ENCODE measurements at regions not wholly inside any gene's neighbourhood (a gene's known extent, or its start where the extent isn't known, plus 50 kb on each side); places are given as distances from the start of the nearest gene placed in this dataset.

DNA sequence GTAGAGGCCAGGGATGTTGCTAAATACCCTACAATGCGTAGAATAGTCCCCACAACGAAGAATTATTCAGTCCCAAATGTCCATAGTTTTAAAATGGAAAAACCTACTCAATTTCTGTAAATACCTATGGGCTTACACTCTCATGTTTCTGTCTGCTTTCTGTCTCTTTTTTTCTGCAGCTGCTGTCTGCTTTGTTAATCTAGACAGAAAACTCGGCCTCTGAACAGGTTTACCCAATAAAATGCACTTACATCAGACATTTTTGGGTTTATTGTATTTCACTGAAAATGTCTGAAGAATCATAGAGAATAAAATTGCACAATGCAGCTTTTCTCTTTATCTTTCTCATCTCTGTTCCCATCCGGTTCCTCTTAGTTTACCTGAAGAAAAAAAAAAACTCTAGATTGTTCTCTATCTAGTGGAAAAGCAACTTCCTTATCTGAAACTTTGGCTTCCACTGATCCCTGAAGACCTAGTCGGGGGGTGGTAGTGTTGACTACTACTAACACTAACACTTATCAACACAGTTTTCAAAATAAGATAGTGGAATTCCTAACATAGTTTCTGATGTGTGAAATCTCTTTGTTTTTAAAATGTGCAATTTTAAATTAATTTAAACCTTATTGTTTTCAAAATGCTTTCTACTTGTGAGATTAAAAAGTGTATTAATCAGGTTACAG is 76.9 kb upstream of the CCDC190 start:
- TF ChIP-seq, protein P1, sequence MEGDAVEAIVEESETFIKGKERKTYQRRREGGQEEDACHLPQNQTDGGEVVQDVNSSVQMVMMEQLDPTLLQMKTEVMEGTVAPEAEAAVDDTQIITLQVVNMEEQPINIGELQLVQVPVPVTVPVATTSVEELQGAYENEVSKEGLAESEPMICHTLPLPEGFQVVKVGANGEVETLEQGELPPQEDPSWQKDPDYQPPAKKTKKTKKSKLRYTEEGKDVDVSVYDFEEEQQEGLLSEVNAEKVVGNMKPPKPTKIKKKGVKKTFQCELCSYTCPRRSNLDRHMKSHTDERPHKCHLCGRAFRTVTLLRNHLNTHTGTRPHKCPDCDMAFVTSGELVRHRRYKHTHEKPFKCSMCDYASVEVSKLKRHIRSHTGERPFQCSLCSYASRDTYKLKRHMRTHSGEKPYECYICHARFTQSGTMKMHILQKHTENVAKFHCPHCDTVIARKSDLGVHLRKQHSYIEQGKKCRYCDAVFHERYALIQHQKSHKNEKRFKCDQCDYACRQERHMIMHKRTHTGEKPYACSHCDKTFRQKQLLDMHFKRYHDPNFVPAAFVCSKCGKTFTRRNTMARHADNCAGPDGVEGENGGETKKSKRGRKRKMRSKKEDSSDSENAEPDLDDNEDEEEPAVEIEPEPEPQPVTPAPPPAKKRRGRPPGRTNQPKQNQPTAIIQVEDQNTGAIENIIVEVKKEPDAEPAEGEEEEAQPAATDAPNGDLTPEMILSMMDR (IDR thresholded peaks at IDR 0.05), result no peak
- TF ChIP-seq, protein P2, sequence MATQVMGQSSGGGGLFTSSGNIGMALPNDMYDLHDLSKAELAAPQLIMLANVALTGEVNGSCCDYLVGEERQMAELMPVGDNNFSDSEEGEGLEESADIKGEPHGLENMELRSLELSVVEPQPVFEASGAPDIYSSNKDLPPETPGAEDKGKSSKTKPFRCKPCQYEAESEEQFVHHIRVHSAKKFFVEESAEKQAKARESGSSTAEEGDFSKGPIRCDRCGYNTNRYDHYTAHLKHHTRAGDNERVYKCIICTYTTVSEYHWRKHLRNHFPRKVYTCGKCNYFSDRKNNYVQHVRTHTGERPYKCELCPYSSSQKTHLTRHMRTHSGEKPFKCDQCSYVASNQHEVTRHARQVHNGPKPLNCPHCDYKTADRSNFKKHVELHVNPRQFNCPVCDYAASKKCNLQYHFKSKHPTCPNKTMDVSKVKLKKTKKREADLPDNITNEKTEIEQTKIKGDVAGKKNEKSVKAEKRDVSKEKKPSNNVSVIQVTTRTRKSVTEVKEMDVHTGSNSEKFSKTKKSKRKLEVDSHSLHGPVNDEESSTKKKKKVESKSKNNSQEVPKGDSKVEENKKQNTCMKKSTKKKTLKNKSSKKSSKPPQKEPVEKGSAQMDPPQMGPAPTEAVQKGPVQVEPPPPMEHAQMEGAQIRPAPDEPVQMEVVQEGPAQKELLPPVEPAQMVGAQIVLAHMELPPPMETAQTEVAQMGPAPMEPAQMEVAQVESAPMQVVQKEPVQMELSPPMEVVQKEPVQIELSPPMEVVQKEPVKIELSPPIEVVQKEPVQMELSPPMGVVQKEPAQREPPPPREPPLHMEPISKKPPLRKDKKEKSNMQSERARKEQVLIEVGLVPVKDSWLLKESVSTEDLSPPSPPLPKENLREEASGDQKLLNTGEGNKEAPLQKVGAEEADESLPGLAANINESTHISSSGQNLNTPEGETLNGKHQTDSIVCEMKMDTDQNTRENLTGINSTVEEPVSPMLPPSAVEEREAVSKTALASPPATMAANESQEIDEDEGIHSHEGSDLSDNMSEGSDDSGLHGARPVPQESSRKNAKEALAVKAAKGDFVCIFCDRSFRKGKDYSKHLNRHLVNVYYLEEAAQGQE (IDR thresholded peaks at IDR 0.05; ENCODE audit: insufficient read depth in 1 of 2, low read depth in 2 of 2, low read length in 1 of 2), result no peak
- TF ChIP-seq POLR2AphosphoS5 (IDR thresholded peaks at IDR 0.05; ENCODE audit: low read depth, low read length), result no peak
